ENCODE measurements at regions not wholly inside any gene's neighbourhood (a gene's known extent, or its start where the extent isn't known, plus 50 kb on each side); places are given as distances from the start of the nearest gene placed in this dataset.
"Not testable (repeated sequence)": the region's sequence is repeated elsewhere in the genome, so short reads cannot be mapped to it uniquely, and the experiment has no call there.

DNA sequence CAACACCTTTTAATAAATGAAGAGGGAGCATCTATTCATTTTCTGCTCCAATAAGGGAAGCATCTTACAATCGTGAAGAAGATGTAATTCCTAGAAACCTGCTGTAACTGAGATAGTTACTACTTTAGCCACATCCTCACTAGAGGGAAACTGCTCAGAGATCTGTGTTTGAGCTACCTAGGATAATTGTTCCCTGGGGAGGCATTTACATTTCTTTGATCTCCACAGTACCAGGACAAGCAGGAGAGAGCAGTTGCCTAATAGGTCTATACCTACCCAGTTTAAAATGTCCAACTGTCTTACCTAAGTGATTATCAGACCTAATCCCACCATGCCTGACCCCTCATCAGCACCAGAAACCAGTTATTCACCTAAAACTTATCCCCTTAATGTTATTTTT, 196.9 kb downstream of the TUSC1 start:
- TF ChIP-seq, protein P1, sequence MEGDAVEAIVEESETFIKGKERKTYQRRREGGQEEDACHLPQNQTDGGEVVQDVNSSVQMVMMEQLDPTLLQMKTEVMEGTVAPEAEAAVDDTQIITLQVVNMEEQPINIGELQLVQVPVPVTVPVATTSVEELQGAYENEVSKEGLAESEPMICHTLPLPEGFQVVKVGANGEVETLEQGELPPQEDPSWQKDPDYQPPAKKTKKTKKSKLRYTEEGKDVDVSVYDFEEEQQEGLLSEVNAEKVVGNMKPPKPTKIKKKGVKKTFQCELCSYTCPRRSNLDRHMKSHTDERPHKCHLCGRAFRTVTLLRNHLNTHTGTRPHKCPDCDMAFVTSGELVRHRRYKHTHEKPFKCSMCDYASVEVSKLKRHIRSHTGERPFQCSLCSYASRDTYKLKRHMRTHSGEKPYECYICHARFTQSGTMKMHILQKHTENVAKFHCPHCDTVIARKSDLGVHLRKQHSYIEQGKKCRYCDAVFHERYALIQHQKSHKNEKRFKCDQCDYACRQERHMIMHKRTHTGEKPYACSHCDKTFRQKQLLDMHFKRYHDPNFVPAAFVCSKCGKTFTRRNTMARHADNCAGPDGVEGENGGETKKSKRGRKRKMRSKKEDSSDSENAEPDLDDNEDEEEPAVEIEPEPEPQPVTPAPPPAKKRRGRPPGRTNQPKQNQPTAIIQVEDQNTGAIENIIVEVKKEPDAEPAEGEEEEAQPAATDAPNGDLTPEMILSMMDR (IDR thresholded peaks at IDR 0.05; ENCODE audit: control extremely low read depth, extremely low read depth, low read depth, missing control alignments) = no peak
- CTCF ChIA-PET = no interaction called here
- POLR2A ChIA-PET = no interaction called here
- no peak for DNase-seq (ENCODE audit: extremely low spot score)

DNA sequence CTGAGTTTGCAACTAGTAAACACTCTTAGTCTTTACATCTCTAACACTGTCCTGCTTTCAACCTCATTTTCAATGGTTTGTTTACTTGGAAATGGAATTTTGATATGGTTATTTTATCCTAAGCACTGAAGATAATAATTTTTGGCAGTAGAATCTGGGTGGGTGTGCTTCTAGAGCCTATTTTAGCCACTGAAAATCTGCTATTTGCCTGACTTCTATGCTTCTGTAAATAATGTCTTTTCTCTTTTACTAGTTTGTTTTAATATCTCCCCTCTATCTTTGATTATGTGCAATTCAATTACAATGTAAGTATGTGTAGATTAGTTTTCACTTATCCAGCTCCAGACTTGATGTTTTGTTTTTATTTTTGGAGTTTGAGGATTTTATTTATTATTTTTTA, 197.5 kb downstream of the TUSC1 start:
- DNase-seq (ENCODE audit: extremely low spot score) = no peak
- TF ChIP-seq, protein P1 (IDR thresholded peaks at IDR 0.05; ENCODE audit: control extremely low read depth, extremely low read depth, low read depth, missing control alignments) = no peak
- ChIA-PET POLR2A (no interaction called here), CTCF (no interaction called here)

DNA sequence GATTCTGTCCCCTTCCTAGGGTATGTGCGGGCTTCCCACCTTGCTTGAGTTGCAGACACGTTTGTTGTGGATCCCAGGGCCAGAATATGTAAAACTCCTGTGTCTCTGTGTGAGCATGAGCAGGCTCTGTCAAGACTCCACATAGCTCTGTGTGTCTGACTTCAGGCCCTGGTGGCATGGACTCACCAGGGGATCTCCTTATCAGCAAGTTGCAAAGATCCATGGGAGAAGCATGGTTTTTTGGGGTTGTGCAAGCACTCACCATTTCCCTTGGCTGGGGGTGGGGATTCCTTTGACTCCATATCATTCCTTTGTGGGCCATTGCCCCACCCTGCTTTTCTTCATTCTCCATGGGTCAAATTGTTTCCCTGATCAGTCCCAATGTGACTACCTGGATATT, 205.6 kb downstream of the TUSC1 start:
- ChIA-PET POLR2A (no interaction called here), CTCF (no interaction called here)
- DNase-seq (ENCODE audit: extremely low spot score) = no peak

DNA sequence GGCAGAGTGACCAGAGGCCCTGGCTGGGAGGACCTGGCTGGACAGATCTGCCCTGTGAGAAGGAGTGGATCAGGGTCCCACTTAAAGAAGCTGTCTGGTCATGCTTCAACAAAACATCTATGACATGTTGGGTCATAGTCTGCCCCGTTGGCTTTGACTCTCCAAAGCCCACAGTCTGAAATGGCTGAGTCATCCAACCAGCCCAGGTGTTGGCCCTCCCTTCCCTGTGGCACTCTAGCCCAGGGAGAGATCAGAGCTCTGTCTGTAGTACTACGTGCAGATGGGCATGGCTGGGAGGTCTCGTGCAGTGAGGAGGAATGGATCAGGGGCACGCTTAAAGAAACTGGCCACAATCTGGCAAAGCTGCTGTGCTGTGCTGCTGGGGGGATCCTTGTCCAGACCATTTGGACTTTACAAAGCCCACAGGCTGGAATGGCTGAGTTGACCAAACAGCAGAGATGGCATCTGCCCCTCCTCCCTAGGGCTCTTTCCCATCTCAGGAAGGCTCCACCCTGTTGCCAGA, 206.1 kb downstream of the TUSC1 start:
- POLR2A ChIA-PET = no interaction called here
- DNase-seq (ENCODE audit: extremely low spot score) = no peak
- CTCF ChIA-PET = no interaction called here
- TF ChIP-seq, protein P1 (IDR thresholded peaks at IDR 0.05; ENCODE audit: control extremely low read depth, extremely low read depth, low read depth, missing control alignments) = no peak

More for the DNA sequence above, 205.6 kb downstream of the TUSC1 start:
- TF ChIP-seq, protein P1 (IDR thresholded peaks at IDR 0.05; ENCODE audit: control extremely low read depth, extremely low read depth, low read depth, missing control alignments) = no peak

DNA sequence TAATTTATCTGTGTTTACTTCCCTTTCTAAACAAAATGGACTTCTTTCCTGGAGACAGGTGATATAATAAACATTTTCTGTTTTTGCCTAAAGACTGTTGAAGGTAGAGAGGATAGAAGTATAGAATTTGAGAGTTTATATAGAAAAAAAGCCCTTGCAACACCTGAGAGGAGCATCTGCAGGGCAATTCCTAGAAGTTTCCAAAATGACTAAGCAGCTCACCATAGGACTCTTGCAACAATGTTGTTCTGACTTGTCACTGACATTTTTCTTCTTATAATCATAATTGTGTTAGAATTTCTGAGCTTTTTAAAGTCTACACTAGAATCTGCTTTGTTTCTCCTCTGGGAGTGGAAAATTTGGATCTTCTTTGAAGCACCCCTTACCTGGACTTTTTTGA, 216.8 kb downstream of the TUSC1 start:
- CTCF ChIA-PET = interaction anchor here (1.7 kb wide), 1 partner anchor 9 kb away, joined by 5 read pairs; no protein-coding TSS in a partner anchor
- DNase-seq (ENCODE audit: extremely low spot score) = no peak
- POLR2A ChIA-PET = no interaction called here
- TF ChIP-seq, protein P1 (IDR thresholded peaks at IDR 0.05; ENCODE audit: control extremely low read depth, extremely low read depth, low read depth, missing control alignments) = no peak

DNA sequence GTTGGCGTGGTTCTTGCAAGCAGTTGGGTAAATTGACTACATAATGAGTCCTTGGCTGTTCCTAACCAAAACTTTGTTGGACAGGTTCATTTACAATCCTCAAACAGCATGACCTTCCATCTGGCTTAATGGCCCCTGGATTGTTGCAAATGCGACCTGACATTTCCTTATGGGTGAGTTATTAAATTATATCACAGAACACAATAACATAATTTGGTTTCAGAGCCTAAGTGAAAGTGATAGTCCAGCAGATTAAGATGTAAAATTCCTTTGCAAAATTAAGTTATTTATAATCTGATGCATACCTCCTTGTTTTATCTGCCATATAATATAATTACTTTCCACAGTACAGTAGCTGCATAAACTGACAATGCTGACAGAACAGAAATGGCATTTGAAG, 224.4 kb downstream of the TUSC1 start:
- TF ChIP-seq, protein P1 (IDR thresholded peaks at IDR 0.05; ENCODE audit: control extremely low read depth, extremely low read depth, low read depth, missing control alignments) = no peak
- ChIA-PET POLR2A (no interaction called here), CTCF (no interaction called here)
- no peak for DNase-seq (ENCODE audit: extremely low spot score)

DNA sequence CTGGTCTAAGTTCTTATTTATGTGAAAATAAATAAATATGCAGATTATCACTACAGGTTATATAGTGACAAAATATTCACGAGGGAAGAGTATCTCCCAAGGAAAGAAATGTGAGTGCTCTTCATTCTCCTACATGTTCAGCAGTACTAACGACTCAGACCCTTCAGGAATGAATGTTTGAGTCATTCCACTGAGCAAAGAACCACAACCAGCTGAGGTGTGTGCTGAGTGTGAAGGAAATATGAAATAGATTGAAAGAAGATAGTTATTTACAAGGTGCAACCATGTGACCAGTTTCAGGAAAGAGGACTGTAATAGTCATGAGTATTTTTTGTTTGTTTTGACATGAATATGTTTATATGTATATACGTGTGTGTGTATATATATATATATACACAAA, 228.7 kb downstream of the TUSC1 start:
- no peak for DNase-seq (ENCODE audit: extremely low spot score)
- TF ChIP-seq, protein P1 (IDR thresholded peaks at IDR 0.05; ENCODE audit: control extremely low read depth, extremely low read depth, low read depth, missing control alignments) = no peak
- ChIA-PET POLR2A (no interaction called here), CTCF (no interaction called here)

DNA sequence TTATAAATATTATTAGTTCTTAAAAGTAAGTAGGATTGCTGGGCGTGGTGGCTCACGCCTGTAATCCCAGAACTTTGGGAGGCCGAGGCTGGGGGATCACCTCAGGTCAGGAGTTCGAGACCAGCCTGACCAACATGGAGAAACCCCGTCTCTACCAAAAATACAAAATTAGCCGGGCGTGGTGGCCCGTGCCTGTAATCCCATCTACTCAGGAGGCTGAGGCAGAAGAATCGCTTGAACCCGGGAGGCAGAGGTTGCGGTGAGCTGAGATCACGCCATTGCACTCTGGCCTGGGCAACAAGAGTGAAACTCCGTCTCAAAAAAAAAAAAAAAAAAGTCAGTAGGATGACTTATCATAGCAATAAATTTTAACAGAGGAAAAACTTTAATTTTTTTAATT, 232.5 kb downstream of the TUSC1 start:
- POLR2A ChIA-PET; DNase-seq (ENCODE audit: extremely low spot score); CTCF ChIA-PET: not testable (repeated sequence)

Data from GM10248 (cell line).